ENCODE measurements at regions not wholly inside any gene's neighbourhood (a gene's known extent, or its start where the extent isn't known, plus 50 kb on each side); places are given as distances from the start of the nearest gene placed in this dataset.

DNA sequence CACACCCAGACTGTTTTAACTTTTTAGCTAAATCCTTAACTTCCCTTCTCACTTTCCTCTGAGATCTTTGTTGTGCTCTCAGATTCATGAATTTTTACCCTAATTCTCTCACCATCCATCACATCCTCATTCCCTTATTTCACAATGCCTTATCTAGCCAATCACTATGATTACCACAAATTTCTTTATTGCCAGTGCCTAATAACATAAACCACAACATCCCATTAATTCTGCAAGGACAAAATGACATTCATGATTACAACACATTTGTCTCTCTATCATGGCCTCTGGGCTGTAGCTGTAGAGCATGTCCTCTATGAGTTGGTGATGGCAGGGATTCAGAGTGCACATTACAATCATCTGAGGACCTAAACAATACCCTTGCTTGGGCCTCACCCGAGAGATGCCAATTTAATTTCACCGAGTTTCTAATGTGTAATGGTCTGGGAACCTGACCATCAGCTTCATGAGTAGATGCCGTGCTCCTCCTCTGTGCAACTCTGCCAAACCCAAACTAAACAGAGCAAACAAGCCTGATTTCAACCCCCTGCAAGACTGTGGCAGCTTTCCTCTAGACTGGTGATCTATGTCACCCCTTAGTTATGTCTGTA is 99.3 kb downstream of the SPTSSA start:
- intact Hi-C loops (cut with DNase I, micrococcal nuclease): no loop called here
- CTCF ChIA-PET: no interaction called here

DNA sequence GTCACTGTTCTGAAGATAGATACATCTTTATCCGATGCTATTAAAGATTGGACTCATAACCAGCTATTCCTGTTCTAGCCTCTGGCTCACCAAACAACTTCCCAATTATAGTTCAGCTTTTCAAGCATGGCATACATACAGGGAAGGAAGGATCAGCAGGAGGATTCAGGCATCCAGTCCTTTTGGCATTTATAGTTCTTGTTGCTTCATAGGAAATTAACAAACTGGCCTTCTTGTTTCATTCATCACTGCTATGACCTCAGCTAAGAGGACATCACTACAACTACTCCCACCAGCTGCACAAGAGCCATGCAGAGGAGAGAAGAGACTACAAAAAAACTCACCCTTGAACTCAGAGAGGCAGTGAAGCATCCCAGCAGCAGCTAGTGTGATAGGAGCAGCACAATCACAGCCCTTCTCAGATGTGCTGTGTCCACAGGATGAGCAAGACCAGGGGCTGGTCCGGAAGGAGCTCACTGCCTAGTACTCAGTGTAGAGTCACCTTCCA is 100.5 kb downstream of the SPTSSA start:
- intact Hi-C loops (cut with DNase I, micrococcal nuclease): no loop called here
- ATAC-seq (ENCODE audit: poor library complexity) (no peak), DNase-seq (no peak)
- Mint-ChIP-seq H3K36me3 (ENCODE audit: low read depth) (no peaks in the 10 kb centered on the region), H3K4me1 (ENCODE audit: low read depth) (no peaks in the 10 kb centered on the region), H3K27ac (no peak overlapping the region), H3K4me3 (no peak overlapping the region), H3K27me3 (peaks cover 20% of the 10 kb centered on the region), H3K9me3 (no peaks in the 10 kb centered on the region)
- Histone ChIP-seq H3K36me3 (ENCODE audit: insufficient read depth, low read length) (no peaks in the 10 kb centered on the region), H3K4me1 (ENCODE audit: insufficient read depth, low read length) (no peaks in the 10 kb centered on the region), H3K9me3 (ENCODE audit: control insufficient read depth in 1 of 2, insufficient read depth in 1 of 2, low read length in 2 of 2) (no peaks in the 10 kb centered on the region), H3K27ac (ENCODE audit: low read depth in 1 of 2, low read length in 2 of 2) (no peak overlapping the region), H3K4me3 (ENCODE audit: low read length) (no peak overlapping the region), H3K27me3 (ENCODE audit: control insufficient read depth in 1 of 2, insufficient read depth in 2 of 2, low read length in 2 of 2) (peaks cover 0 to 7% of the 10 kb centered on the region in 2 experiments)
- TF ChIP-seq, protein P1, sequence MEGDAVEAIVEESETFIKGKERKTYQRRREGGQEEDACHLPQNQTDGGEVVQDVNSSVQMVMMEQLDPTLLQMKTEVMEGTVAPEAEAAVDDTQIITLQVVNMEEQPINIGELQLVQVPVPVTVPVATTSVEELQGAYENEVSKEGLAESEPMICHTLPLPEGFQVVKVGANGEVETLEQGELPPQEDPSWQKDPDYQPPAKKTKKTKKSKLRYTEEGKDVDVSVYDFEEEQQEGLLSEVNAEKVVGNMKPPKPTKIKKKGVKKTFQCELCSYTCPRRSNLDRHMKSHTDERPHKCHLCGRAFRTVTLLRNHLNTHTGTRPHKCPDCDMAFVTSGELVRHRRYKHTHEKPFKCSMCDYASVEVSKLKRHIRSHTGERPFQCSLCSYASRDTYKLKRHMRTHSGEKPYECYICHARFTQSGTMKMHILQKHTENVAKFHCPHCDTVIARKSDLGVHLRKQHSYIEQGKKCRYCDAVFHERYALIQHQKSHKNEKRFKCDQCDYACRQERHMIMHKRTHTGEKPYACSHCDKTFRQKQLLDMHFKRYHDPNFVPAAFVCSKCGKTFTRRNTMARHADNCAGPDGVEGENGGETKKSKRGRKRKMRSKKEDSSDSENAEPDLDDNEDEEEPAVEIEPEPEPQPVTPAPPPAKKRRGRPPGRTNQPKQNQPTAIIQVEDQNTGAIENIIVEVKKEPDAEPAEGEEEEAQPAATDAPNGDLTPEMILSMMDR (IDR thresholded peaks at IDR 0.05): no peak
- ChIA-PET POLR2A (no interaction called here), CTCF (no interaction called here)

More for the DNA sequence above, 99.3 kb downstream of the SPTSSA start:
- DNase-seq: no peak
- POLR2A ChIA-PET: no interaction called here
- Histone ChIP-seq H3K27ac (ENCODE audit: low read depth in 1 of 2, low read length in 2 of 2) (no peak overlapping the region), H3K9me3 (ENCODE audit: control insufficient read depth in 1 of 2, insufficient read depth in 1 of 2, low read length in 2 of 2) (no peaks in the 10 kb centered on the region), H3K4me1 (ENCODE audit: insufficient read depth, low read length) (no peaks in the 10 kb centered on the region), H3K4me3 (ENCODE audit: low read length) (no peak overlapping the region), H3K27me3 (ENCODE audit: control insufficient read depth in 1 of 2, insufficient read depth in 2 of 2, low read length in 2 of 2) (peaks cover 0 to 7% of the 10 kb centered on the region in 2 experiments), H3K36me3 (ENCODE audit: insufficient read depth, low read length) (no peaks in the 10 kb centered on the region)
- no peak for ATAC-seq (ENCODE audit: poor library complexity)
- TF ChIP-seq, protein P1 (IDR thresholded peaks at IDR 0.05): no peak
- Mint-ChIP-seq H3K36me3 (ENCODE audit: low read depth) (no peaks in the 10 kb centered on the region), H3K9me3 (no peaks in the 10 kb centered on the region), H3K4me1 (ENCODE audit: low read depth) (no peaks in the 10 kb centered on the region), H3K27ac (no peak overlapping the region), H3K4me3 (no peak overlapping the region), H3K27me3 (peaks cover 23% of the 10 kb centered on the region)

DNA sequence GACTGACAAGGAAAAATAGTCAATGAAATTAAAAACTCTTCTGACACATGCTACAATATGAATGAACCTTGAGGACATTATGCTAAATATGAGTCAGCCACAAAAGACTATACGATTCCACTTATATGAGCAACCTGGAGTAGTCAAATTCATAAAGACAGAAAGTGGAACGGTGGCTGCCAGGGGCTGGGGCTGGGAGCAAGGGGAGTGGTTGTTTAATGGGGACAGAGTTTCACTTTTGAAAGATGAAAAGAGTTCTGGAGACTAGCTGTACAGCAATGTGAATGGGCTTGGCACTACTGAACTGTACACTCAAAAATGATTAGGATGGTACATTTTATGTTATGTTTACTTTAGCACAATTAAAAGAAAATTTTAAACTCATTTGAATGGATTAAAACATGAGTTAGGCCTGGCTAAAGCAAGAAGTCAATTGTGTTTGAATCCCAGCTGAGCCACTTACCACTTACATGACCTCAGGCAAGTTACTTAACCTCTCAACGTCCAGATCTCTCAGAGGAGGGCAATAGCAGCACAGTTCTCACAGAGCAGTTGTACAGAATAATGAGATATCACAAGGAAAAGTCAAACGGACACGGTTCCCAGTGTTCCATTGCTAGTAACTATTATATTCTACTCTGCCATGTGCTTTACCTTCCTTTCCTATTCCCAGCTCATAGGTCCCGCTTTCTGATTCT is 102.5 kb downstream of the SPTSSA start:
- H3K9me3 Mint-ChIP-seq: no peaks in the 10 kb centered on the region
- Histone ChIP-seq H3K27ac (ENCODE audit: low read depth in 1 of 2, low read length in 2 of 2) (no peak overlapping the region), H3K9me3 (ENCODE audit: control insufficient read depth in 1 of 2, insufficient read depth in 1 of 2, low read length in 2 of 2) (no peaks in the 10 kb centered on the region), H3K27me3 (ENCODE audit: control insufficient read depth in 1 of 2, insufficient read depth in 2 of 2, low read length in 2 of 2) (peaks cover 0 to 7% of the 10 kb centered on the region in 2 experiments), H3K4me3 (ENCODE audit: low read length) (no peak overlapping the region), H3K4me1 (ENCODE audit: insufficient read depth, low read length) (no peaks in the 10 kb centered on the region), H3K36me3 (ENCODE audit: insufficient read depth, low read length) (no peaks in the 10 kb centered on the region)
- ChIA-PET POLR2A (no interaction called here), CTCF (no interaction called here)
- H3K36me3 Mint-ChIP-seq (ENCODE audit: low read depth): no peaks in the 10 kb centered on the region
- H3K4me1 Mint-ChIP-seq (ENCODE audit: low read depth): no peaks in the 10 kb centered on the region
- H3K4me3 Mint-ChIP-seq: no peak overlapping the region
- TF ChIP-seq, protein P1 (IDR thresholded peaks at IDR 0.05): no peak
- no peak for ATAC-seq (ENCODE audit: poor library complexity)
- peaks cover 10% of the 10 kb centered on the region for H3K27me3 Mint-ChIP-seq
- H3K27ac Mint-ChIP-seq: no peak overlapping the region
- intact Hi-C loops (cut with DNase I, micrococcal nuclease): no loop called here
- no peak for DNase-seq
